ENCODE measurements at regions not wholly inside any gene's neighbourhood (a gene's known extent, or its start where the extent isn't known, plus 50 kb on each side); places are given as distances from the start of the nearest gene placed in this dataset.

DNA sequence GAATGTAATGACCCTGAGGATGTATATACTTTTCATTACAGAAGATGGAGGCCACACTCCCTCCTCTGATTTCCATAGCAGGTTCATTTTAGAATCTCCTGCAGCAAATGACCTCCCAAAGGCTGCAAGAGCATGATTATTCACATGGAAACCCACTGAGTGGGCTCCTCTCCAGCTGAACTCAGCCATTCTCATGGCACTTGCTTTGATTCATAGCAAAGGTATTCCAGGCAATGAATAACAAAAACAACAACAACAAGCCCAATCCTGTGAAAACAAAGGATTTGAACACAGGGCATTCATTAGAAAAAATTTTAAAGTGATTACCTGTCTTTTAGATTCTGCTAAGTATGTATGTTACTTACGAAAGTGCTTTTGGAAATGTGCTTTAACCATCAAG is 894.0 kb upstream of the FRG1 start:
- no peak overlapping the region for H3K27ac Mint-ChIP-seq
- no peak for TF ChIP-seq CTCF (IDR thresholded peaks at IDR 0.05; ENCODE audit: unreplicated experiment)
- no peak overlapping the region for H3K4me3 Mint-ChIP-seq (ENCODE audit: low read depth)
- no peaks in the 10 kb centered on the region for H3K36me3 Mint-ChIP-seq (ENCODE audit: insufficient read depth)
- no peaks in the 10 kb centered on the region for H3K9me3 Mint-ChIP-seq (ENCODE audit: low read depth)
- DNase-seq (ENCODE audit: low spot score, unreplicated experiment), result no peak
- H3K4me1 Mint-ChIP-seq (ENCODE audit: low read depth), result no peaks in the 10 kb centered on the region
- H3K27me3 Mint-ChIP-seq, result no peaks in the 10 kb centered on the region

DNA sequence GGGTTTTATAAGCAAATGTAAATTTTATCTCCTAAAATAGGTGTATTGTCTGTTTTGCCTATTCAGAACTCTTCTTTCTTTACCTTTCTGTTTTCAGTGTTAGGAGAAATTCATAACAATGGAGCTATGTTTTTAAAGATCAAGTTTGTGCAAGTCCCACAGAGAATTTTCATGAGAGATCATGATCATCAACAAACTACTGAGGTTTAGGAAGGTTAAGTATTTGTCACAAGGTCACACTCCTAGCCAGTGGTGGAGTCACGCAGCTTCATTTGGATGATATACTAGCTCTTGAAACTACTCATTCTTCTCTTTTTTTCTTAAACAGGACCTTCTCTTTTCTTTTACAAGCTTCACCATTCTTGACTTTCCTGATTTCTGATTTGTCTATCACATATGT is 892.6 kb upstream of the FRG1 start:
- no peak for TF ChIP-seq CTCF (IDR thresholded peaks at IDR 0.05; ENCODE audit: unreplicated experiment)
- H3K27ac Mint-ChIP-seq, result no peak overlapping the region
- no peaks in the 10 kb centered on the region for H3K36me3 Mint-ChIP-seq (ENCODE audit: insufficient read depth)
- H3K27me3 Mint-ChIP-seq, result no peaks in the 10 kb centered on the region
- no peak overlapping the region for H3K4me3 Mint-ChIP-seq (ENCODE audit: low read depth)
- no peaks in the 10 kb centered on the region for H3K4me1 Mint-ChIP-seq (ENCODE audit: low read depth)
- DNase-seq (ENCODE audit: low spot score, unreplicated experiment), result no peak
- H3K9me3 Mint-ChIP-seq (ENCODE audit: low read depth), result no peaks in the 10 kb centered on the region

DNA sequence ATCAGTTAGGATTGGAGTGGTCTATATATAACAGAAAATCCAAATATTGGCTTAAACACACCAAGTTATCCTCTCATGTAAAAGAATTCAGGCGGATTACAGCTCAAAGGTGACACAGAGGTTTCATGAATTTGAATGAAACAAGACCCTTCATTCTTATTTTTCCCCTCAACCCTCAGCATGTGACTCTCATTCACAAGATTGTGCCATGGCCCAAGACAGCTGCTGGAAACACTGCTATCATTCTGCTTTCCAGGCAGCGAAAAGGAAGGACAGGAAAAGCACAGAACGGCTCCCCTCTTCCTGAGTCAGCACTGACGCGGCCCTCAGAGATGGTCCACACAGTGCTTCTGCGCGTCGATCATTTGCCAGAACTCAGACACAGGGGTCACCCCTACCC is 891.0 kb upstream of the FRG1 start:
- Mint-ChIP-seq H3K27ac (no peak overlapping the region), H3K36me3 (ENCODE audit: insufficient read depth) (no peaks in the 10 kb centered on the region), H3K9me3 (ENCODE audit: low read depth) (no peaks in the 10 kb centered on the region), H3K27me3 (no peaks in the 10 kb centered on the region), H3K4me3 (ENCODE audit: low read depth) (no peak overlapping the region), H3K4me1 (ENCODE audit: low read depth) (peaks cover 1% of the 10 kb centered on the region)
- no peak for TF ChIP-seq CTCF (IDR thresholded peaks at IDR 0.05; ENCODE audit: unreplicated experiment)
- DNase-seq (ENCODE audit: low spot score, unreplicated experiment), result no peak

DNA sequence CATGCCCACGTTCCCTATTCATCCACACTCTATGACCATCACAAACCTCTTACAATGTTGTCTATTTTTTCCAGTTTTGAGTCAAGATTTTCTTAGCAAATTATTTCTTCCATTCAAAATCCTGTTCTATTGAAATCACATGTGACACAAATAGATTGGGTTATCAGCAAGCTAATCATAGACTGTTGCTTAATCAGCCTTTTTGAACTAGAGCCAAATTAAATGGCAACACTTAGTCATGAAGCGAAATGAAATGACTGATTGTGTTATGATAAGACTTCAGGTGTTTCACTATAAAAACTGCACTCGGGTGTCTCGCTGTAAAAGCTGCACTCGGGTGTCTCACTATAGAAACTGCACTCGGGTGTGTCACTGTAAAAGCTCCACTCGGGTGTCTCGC is 890.0 kb upstream of the FRG1 start:
- H3K36me3 Mint-ChIP-seq (ENCODE audit: insufficient read depth), result no peaks in the 10 kb centered on the region
- no peaks in the 10 kb centered on the region for H3K9me3 Mint-ChIP-seq (ENCODE audit: low read depth)
- no peak overlapping the region for H3K4me3 Mint-ChIP-seq (ENCODE audit: low read depth)
- H3K4me1 Mint-ChIP-seq (ENCODE audit: low read depth), result peaks cover 1% of the 10 kb centered on the region
- no peaks in the 10 kb centered on the region for H3K27me3 Mint-ChIP-seq
- no peak for DNase-seq (ENCODE audit: low spot score, unreplicated experiment)
- no peak overlapping the region for H3K27ac Mint-ChIP-seq
- TF ChIP-seq CTCF (IDR thresholded peaks at IDR 0.05; ENCODE audit: unreplicated experiment), result no peak

- H3K4me3 Mint-ChIP-seq (ENCODE audit: low read depth), result no peak overlapping the region
- no peak for TF ChIP-seq CTCF (IDR thresholded peaks at IDR 0.05; ENCODE audit: unreplicated experiment)
- no peak overlapping the region for H3K27ac Mint-ChIP-seq
- H3K9me3 Mint-ChIP-seq (ENCODE audit: low read depth), result no peaks in the 10 kb centered on the region
- DNase-seq (ENCODE audit: low spot score, unreplicated experiment), result no peak
- H3K36me3 Mint-ChIP-seq (ENCODE audit: insufficient read depth), result no peaks in the 10 kb centered on the region
- H3K27me3 Mint-ChIP-seq, result no peaks in the 10 kb centered on the region
- H3K4me1 Mint-ChIP-seq (ENCODE audit: low read depth), result peaks cover 1% of the 10 kb centered on the region
Measured at GRCh38 chr4:189053621-189054020, 887.1 kb upstream of the FRG1 start.
